ENCODE measurements at regions not wholly inside any gene's neighbourhood (a gene's known extent, or its start where the extent isn't known, plus 50 kb on each side); places are given as distances from the start of the nearest gene placed in this dataset.
"Not testable (repeated sequence)": the region's sequence is repeated elsewhere in the genome, so short reads cannot be mapped to it uniquely, and the experiment has no call there.

- peak; percentile 91 for DNase-seq (ENCODE audit: low read depth)
These were observed 59.3 kb downstream of the GPR88 start for GRCh38 chr1:100597061-100597741.

GRCh38 chr1:100597784-100598183, 59.8 kb downstream of the GPR88 start:
- no peak for DNase-seq (ENCODE audit: low read depth)

DNA sequence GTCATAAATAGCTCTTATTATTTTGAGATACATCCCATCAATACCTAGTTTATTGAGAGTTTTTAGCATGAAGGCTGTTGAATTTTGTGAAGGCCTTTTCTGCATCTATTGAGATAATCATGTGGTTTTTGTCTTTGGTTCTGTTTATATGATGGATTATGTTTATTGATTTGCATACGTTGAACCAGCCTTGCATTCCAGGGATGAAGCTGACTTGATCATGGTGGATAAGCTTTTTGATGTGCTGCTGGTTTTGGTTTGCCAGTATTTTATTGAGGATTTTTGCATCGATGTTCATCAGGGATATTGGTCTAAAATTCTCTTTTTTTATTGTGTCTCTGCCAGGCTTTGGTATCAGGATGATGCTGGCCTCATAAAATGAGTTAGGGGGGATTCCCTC, 62.4 kb downstream of the GPR88 start:
- DNase-seq (ENCODE audit: low read depth), result not testable (repeated sequence)

DNA sequence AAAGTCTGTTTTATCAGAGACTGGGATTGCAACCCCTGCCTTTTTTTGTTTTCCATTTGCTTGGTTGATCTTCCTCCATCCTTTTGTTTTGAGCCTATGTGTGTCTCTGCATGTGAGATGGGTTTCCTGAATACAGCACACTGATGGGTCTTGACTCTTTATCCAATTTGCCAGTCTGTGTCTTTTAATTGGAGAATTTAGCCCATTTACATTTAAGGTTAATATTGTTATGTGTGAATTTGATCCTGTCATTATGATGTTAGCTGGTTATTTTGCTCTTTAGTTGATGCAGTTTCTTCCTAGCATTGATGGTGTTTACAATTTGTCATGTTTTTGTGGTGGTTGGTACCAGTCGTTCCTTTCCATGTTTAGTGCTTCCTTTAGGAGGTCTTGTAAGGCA, 64.1 kb downstream of the GPR88 start:
- not testable (repeated sequence) for DNase-seq (ENCODE audit: low read depth)

GRCh38 chr1:100604372-100604771, 66.4 kb downstream of the GPR88 start:
- no peak for DNase-seq (ENCODE audit: low read depth)

- DNase-seq (ENCODE audit: low read depth), result no peak
These were observed 68.5 kb downstream of the GPR88 start for GRCh38 chr1:100606438-100606837.

- no peak for DNase-seq (ENCODE audit: low read depth)
These were observed 69.8 kb downstream of the GPR88 start for GRCh38 chr1:100607628-100608240.

DNA sequence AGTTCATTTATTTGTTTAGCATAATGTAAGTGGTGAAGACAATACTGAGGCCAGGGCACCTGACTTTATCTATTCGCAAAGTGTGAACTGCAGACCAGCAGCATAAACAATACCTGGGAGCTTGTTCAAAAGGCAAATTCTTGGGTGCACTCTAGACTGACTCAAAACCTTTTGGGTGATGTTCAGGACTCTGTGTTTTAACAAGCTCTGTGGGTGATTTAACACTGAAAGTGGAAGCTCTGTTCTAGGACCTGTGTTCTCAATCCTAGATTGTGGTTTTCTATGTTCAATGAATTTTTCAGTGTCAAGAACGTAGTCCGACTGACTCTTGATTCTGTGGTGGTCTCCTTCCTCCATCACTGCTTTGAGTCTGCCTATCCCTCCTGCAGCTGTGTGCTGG, 71.9 kb downstream of the GPR88 start:
- no peak for DNase-seq (ENCODE audit: low read depth)

- no peak for DNase-seq (ENCODE audit: low read depth)
These were observed 73.1 kb downstream of the GPR88 start for GRCh38 chr1:100611086-100611485.

- DNase-seq (ENCODE audit: low read depth), result no peak
These were observed 74.6 kb downstream of the GPR88 start for GRCh38 chr1:100612540-100612939.

GRCh38 chr1:100613817-100614559, 76.0 kb downstream of the GPR88 start:
- no peak for DNase-seq (ENCODE audit: low read depth)

GRCh38 chr1:100614570-100614969, 76.6 kb downstream of the GPR88 start:
- DNase-seq (ENCODE audit: low read depth), result no peak

DNA sequence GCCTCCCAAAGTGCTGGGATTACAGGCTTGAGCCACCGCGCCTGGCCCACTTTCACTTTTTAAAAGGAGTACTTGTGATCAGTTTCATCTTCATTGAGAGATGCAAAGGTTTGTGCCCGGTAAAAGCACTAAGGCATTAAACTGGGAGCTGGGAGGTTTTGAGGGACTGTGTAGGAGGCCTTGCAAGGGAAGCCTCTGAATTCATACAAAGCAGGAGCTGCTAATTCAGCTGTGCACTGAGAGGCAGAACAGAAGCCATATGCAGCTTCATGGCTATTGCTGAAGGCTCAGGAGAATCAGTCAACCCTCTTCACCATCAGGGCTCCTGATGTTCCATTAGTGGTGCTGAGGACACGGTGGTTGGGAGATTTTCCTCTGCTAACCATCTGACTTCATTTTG, 77.7 kb downstream of the GPR88 start:
- DNase-seq (ENCODE audit: low read depth), result no peak

GRCh38 chr1:100616121-100616621, 78.2 kb downstream of the GPR88 start:
- no peak for DNase-seq (ENCODE audit: low read depth)

DNA sequence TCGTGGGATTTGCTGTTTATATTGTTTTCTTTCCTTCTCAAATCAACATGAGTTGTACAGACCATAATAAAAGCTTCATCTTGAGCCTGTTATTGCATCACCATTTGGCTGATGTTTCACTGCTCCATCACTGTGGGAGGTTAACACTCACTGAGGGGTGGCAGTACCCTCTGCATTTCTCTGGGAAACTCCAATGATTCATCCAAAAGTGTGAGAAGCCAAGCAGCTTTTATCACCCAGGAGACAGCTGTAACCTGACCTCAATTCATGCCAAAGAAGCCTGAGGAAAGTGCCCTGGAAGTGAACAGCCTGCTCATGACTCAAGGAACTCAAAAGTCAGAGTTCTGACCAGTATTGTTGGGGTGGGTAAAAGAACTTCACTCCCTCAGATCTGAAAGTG, 84.1 kb downstream of the GPR88 start:
- DNase-seq (ENCODE audit: low read depth), result peak; percentile 96

DNA sequence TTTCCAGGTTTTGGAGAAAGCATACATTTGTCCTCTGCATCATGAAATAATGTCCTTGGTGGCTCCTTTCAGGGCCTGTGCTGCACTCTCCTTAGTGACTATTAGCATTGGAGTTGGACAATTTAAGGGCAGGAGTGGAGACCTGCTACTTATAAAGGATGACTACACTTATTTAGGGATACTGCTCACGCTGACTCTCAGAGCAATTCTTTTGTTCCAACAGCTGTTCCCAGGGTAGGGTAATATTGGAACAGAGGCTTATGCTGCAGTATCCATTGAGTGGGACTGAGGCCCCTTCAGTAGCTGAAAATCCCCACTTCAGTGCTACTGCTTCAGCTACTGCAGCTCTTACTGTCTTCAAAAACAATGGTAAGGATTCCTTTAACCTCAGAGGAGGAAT, 84.6 kb downstream of the GPR88 start:
- DNase-seq (ENCODE audit: low read depth), result no peak

- DNase-seq (ENCODE audit: low read depth), result no peak
These were observed 85.2 kb downstream of the GPR88 start for GRCh38 chr1:100622966-100623762.

DNA sequence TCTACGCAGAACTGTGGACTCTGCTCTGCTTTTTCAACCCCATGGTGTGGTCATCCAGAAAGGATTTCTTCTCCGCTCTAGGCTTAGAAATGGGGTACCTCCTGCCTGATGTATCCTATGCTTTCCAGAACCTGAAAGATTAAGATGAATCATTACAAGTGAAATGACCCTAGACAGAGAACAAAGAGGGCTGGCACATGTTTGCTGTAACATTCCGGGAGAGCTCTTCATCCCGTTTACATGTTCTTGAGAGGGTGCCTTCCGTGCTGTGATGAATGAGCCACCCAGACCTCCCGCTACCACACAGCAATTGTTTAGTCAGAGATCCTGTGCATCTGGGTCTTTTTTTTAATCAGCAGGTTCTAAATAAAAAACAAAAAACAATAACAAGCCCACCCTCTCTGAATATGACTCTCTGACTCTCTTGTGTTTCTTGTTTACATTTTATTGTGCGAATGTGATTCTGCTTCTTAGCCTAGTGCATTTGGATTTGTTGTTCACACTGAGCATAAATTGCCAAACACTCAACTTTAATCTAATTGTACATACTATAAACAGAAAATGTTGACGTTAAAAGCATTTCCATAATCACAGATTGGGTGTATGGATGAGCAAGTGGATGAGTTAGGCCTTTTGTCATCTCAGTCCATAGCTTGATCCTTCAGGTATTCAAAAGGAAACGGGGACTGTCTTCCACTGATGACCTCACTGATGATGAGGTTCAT, 87.1 kb downstream of the GPR88 start:
- DNase-seq (ENCODE audit: low read depth), result no peak

DNA sequence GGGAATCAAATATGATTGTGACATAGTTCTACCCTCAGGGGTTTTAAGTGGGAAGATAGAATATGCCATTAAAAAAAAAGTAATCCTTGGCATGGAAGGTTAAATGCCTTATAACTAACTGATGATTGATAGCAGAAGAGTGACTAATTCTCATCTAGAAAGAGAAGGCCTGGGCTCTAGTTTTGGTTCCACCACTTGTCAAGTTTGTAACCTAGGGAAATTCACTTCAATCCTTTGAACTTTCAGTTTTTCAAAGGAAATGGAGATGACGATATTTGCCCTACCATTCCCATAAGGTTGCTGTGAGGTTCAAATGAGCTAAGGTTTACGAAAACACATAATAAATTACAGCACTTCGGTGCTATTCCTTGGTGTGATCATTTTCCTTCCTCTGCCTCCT, 88.5 kb downstream of the GPR88 start:
- DNase-seq (ENCODE audit: low read depth), result no peak

DNA sequence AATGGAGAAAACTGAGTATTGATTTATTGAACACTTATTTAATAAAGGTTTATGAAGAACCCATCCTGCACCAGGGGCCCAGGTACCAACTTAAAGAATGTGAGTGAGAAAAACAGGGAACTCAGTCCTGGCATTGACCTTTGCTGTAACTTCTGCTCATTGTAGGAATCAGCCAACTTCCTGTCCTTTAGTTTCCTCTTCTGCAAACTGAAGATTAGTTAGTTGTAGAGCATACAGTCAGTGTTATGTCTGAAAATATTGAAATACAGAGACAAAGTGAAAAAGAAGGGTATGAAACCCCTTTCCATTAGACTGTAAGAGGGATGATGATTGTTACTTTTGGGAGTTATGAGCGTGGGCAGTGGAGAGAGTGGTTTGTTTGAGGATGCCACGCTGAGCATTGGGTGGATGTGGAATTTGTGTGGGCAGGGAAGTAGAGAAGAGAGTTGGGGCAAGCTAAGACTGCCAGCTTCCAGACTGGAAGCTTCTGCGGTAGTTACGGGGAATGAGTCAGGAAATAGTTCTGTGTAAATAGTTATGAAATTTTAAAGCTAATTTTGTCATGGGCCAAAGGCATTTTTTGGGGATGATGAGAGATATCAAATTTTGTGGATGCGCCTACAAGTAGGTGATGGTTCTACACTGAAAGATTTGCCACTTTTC, 89.2 kb downstream of the GPR88 start:
- DNase-seq (ENCODE audit: low read depth), result peak; percentile 84

GRCh38 chr1:100627936-100628335, 90.0 kb downstream of the GPR88 start:
- no peak for DNase-seq (ENCODE audit: low read depth)

All from HS-5 (cell line).